Esophagus squamous epithelium (tissue), 4 donors: ENCODE measurements at regions not wholly inside any gene's neighbourhood (a gene's known extent, or its start where the extent isn't known, plus 50 kb on each side); places are given as distances from the start of the nearest gene placed in this dataset.

Experiments used
- CTCF ChIP-seq, 6 experiments: fragments of 450-650 bp in 4 of 6; fragments of 200-600 bp in 2 of 6; sonication (generic) in 2 of 6; IDR thresholded peaks; one replicate each; pipeline ENCODE4 v1.5.1; 2016 to 2019; ENCODE audit warnings: antibody characterized with exemption in 6 of 6, mild to moderate bottlenecking in 4 of 6, moderate library complexity in 4 of 6
- POLR2A ChIP-seq, 4 donors: fragments of 450-650 bp; IDR thresholded peaks; one replicate each; pipeline ENCODE4 v1.6.1; 2017; ENCODE audit warnings: antibody characterized with exemption in 4 of 4, mild to moderate bottlenecking in 4 of 4, moderate library complexity in 3 of 4

GRCh38 chr2:137845422-137845821 is 118.9 kb upstream of the HNMT start:
- TF ChIP-seq POLR2A (IDR thresholded peaks at IDR 0.05) (no peak), CTCF (IDR thresholded peaks at IDR 0.05) (no peak)
